OCI-LY1 (cell line): ENCODE measurements at regions not wholly inside any gene's neighbourhood (a gene's known extent, or its start where the extent isn't known, plus 50 kb on each side); places are given as distances from the start of the nearest gene placed in this dataset.

Experiments used
- CTCF ChIP-seq: fragments of 200-600 bp; sonication (generic), shearing (Covaris generic); IDR thresholded peaks from 2 replicates; pipeline ENCODE4 v1.5.1; 2017; ENCODE audit warnings: mild to moderate bottlenecking, antibody characterized with exemption, low read length, moderate library complexity, mixed read lengths
- EZH2 ChIP-seq: fragments of 200-600 bp; sonication (generic), shearing (Covaris generic); IDR thresholded peaks from 2 replicates; pipeline ENCODE4 v1.8.0; 2017; ENCODE audit warnings: borderline replicate concordance, mixed run types, mild to moderate bottlenecking, antibody characterized with exemption, low read length, moderate library complexity, mixed read lengths

- no peak for TF ChIP-seq CTCF
- TF ChIP-seq EZH2: no peak
These were observed 130.0 kb downstream of the DLL1 start for GRCh38 chr6:170160628-170161611.
